Right lobe of liver (tissue), 6 donors: ENCODE measurements at regions not wholly inside any gene's neighbourhood (a gene's known extent, or its start where the extent isn't known, plus 50 kb on each side); places are given as distances from the start of the nearest gene placed in this dataset.

Source experiments
- ATAC-seq, 4 donors: fragments of 200-7000 bp; cut with Tn5 transposase; one replicate each; pipeline ENCODE4 v1.9.1; 2020; ENCODE audit warnings: mild to moderate bottlenecking in 4 of 4, moderate library complexity in 4 of 4
- DNase-seq, 3 donors: peaks; one replicate each; pipeline ENCODE4 v3.0.0-alpha.2; 2020
- H3K27ac ChIP-seq, 3 donors: fragments of 200-600 bp; one replicate each; pipeline ENCODE4 v1.8.0; 2022
- H3K27me3 ChIP-seq, 2 donors: fragments of 200-600 bp; one replicate each; pipeline ENCODE4 v1.8.0; 2022
- H3K36me3 ChIP-seq, 4 donors: fragments of 200-600 bp; sonication (generic) in 1 of 4; one replicate each; pipeline versions ENCODE4 v1.5.1 to v1.8.0; 2017 to 2022; ENCODE audit warnings: control low read depth in 1 of 4
- H3K4me1 ChIP-seq, 4 donors: fragments of 200-600 bp; sonication (generic) in 1 of 4; one replicate each; pipeline versions ENCODE4 v1.5.1 to v1.8.0; 2017 to 2022; ENCODE audit warnings: control low read depth in 1 of 4
- H3K4me3 ChIP-seq, 3 donors: fragments of 200-600 bp; one replicate each; pipeline ENCODE4 v1.8.0; 2022
- H3K9me3 ChIP-seq, 4 donors: fragments of 200-600 bp; sonication (generic) in 1 of 4; one replicate each; pipeline versions ENCODE4 v1.5.1 to v1.8.0; 2017 to 2022; ENCODE audit warnings: control low read depth in 1 of 4
- CTCF ChIP-seq, 4 donors: fragments of 200-600 bp in 3 of 4; fragments of 450-650 bp in 1 of 4; IDR thresholded peaks; one replicate each; pipeline versions ENCODE4 v1.5.1 to v1.8.0; 2016 to 2022; ENCODE audit warnings: antibody characterized with exemption in 4 of 4, mild to moderate bottlenecking in 2 of 4
- POLR2A ChIP-seq: fragments of 450-650 bp; IDR thresholded peaks from one replicate; pipeline ENCODE4 v1.6.1; 2017; ENCODE audit warnings: antibody characterized with exemption, mild to moderate bottlenecking
- WGBS: methylation state at CpG from one replicate; pipeline ENCODE4 v1.1.6; 2018; ENCODE audit warnings: low coverage, low lambda C conversion rate; ENCODE audit not compliant: insufficient coverage; ENCODE audit errors: missing lambda C conversion rate; 5-methylcytosine and 5-hydroxymethylcytosine counted together
- intact Hi-C, 2 donors: fragments of 100-400 bp; cut with DNase I; formaldehyde crosslinking; loops; one replicate each; pipeline versions ENCODE4 v1.11.2 to v1.14.1; 2022
- donor health status: DM: no; HTN: yes; CAD: no.
- donor health status: DM: no; HTN: no; CAD: no.
- donor health status: DM: no; HTN: no; CAD: no.
- donor health status: DM: no; HTN: yes; CAD: no.
- donor health status: DM: no; HTN: yes; CAD: no.

- ATAC-seq (no peak), DNase-seq (no peak)
- H3K4me1 ChIP-seq: no peaks in the 10 kb centered on the region
- no peaks in the 10 kb centered on the region for H3K27me3 ChIP-seq
- no peaks in the 10 kb centered on the region for H3K36me3 ChIP-seq
- intact Hi-C loops: no loop called here
- H3K4me3 ChIP-seq: no peak overlapping the region
- TF ChIP-seq POLR2A: no peak
- no peak for TF ChIP-seq CTCF (IDR thresholded peaks at IDR 0.05)
- 67% methylated on average over 2 of the region's 2 CpGs for WGBS
- H3K27ac ChIP-seq: no peak overlapping the region
- no peaks in the 10 kb centered on the region for H3K9me3 ChIP-seq
These were observed 494.4 kb downstream of the FUT8 start for GRCh38 chr14:65906948-65907347.

GRCh38 chr14:65910108-65910786, 497.7 kb downstream of the FUT8 start:
- ATAC-seq: no peak
- no peak overlapping the region for H3K4me3 ChIP-seq
- H3K9me3 ChIP-seq: no peaks in the 10 kb centered on the region
- intact Hi-C loops: no loop called here
- no peak overlapping the region for H3K27ac ChIP-seq
- TF ChIP-seq CTCF (IDR thresholded peaks at IDR 0.05) (no peak), POLR2A (no peak)
- no peaks in the 10 kb centered on the region for H3K36me3 ChIP-seq
- WGBS: 41% methylated on average over 4 of the region's 4 CpGs
- DNase-seq: no peak
- H3K4me1 ChIP-seq: no peaks in the 10 kb centered on the region
- H3K27me3 ChIP-seq: no peaks in the 10 kb centered on the region

- Histone ChIP-seq H3K9me3 (no peaks in the 10 kb centered on the region), H3K27ac (no peak overlapping the region), H3K4me1 (no peaks in the 10 kb centered on the region), H3K36me3 (no peaks in the 10 kb centered on the region), H3K27me3 (no peaks in the 10 kb centered on the region), H3K4me3 (no peak overlapping the region)
- ATAC-seq (no peak), DNase-seq (no peak)
- intact Hi-C loops: no loop called here
- no peak for TF ChIP-seq CTCF (IDR thresholded peaks at IDR 0.05)
- no peak for TF ChIP-seq POLR2A
These were observed 502.6 kb downstream of the FUT8 start for GRCh38 chr14:65915125-65915524.

GRCh38 chr14:65916055-65916454, 503.5 kb downstream of the FUT8 start:
- WGBS: 58% methylated on average over 2 of the region's 2 CpGs
- intact Hi-C loops: no loop called here
- no peaks in the 10 kb centered on the region for H3K27me3 ChIP-seq
- H3K9me3 ChIP-seq: no peaks in the 10 kb centered on the region
- ATAC-seq (no peak), DNase-seq (no peak)
- TF ChIP-seq POLR2A (no peak), CTCF (IDR thresholded peaks at IDR 0.05) (no peak)
- H3K4me1 ChIP-seq: no peaks in the 10 kb centered on the region
- no peak overlapping the region for H3K27ac ChIP-seq
- H3K36me3 ChIP-seq: no peaks in the 10 kb centered on the region
- H3K4me3 ChIP-seq: no peak overlapping the region

GRCh38 chr14:65920996-65921395, 508.5 kb downstream of the FUT8 start:
- WGBS: 44% methylated on average over 2 of the region's 2 CpGs
- no peaks in the 10 kb centered on the region for H3K4me1 ChIP-seq

More at GRCh38 chr14:65920996-65921395, 508.5 kb downstream of the FUT8 start:
- H3K27ac ChIP-seq: no peak overlapping the region
- ATAC-seq (no peak), DNase-seq (no peak)
- no peaks in the 10 kb centered on the region for H3K9me3 ChIP-seq
- TF ChIP-seq POLR2A (no peak), CTCF (IDR thresholded peaks at IDR 0.05) (no peak)
- H3K4me3 ChIP-seq: no peak overlapping the region
- H3K36me3 ChIP-seq: no peaks in the 10 kb centered on the region
- H3K27me3 ChIP-seq: no peaks in the 10 kb centered on the region
- intact Hi-C loops: no loop called here
